ENCODE measurements at regions not wholly inside any gene's neighbourhood (a gene's known extent, or its start where the extent isn't known, plus 50 kb on each side); places are given as distances from the start of the nearest gene placed in this dataset.

DNA sequence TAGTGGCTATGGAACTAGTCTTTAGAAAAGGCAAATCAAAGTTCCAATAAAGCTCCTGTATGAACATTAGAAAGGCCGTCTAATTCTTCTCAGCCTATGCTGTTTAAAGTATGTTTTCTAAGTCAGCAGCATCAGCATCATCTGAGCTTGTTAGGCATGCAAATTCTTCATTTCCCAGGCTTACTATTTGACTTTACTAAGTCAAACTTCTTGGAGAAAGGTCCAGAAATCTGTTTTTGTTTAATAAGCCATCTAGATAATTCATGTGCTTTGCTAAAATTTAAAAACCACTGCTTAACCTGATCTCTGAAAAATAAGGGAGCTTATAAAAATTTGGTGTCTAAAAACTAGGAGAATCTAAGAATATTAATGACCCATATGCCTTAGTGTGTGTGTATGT lies 200.2 kb upstream of the SGCD start:
- DNase-seq = no peak
- H3K36me3 ChIP-seq = no peaks in the 10 kb centered on the region
- H3K4me3 ChIP-seq = no peak overlapping the region
- intact Hi-C loops (cut with DNase I; ENCODE audit: low total_unique reads) = no loop called here
- no peaks in the 10 kb centered on the region for H3K4me1 ChIP-seq
- WGBS, 5 donors = 56 to 86% (median 82%) methylated on average over 1 of the region's 1 CpG
- H3K27me3 ChIP-seq (replicated peaks in 1 of 7) = no peaks in the 10 kb centered on the region
- H3K9me3 ChIP-seq = no peaks in the 10 kb centered on the region
- TF ChIP-seq, protein P1, sequence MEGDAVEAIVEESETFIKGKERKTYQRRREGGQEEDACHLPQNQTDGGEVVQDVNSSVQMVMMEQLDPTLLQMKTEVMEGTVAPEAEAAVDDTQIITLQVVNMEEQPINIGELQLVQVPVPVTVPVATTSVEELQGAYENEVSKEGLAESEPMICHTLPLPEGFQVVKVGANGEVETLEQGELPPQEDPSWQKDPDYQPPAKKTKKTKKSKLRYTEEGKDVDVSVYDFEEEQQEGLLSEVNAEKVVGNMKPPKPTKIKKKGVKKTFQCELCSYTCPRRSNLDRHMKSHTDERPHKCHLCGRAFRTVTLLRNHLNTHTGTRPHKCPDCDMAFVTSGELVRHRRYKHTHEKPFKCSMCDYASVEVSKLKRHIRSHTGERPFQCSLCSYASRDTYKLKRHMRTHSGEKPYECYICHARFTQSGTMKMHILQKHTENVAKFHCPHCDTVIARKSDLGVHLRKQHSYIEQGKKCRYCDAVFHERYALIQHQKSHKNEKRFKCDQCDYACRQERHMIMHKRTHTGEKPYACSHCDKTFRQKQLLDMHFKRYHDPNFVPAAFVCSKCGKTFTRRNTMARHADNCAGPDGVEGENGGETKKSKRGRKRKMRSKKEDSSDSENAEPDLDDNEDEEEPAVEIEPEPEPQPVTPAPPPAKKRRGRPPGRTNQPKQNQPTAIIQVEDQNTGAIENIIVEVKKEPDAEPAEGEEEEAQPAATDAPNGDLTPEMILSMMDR (IDR thresholded peaks at IDR 0.05 in 8 of 11, conservative IDR thresholded peaks at IDR 0.05 in 3 of 11) = no peak
- no peak overlapping the region for H3K27ac ChIP-seq

DNA sequence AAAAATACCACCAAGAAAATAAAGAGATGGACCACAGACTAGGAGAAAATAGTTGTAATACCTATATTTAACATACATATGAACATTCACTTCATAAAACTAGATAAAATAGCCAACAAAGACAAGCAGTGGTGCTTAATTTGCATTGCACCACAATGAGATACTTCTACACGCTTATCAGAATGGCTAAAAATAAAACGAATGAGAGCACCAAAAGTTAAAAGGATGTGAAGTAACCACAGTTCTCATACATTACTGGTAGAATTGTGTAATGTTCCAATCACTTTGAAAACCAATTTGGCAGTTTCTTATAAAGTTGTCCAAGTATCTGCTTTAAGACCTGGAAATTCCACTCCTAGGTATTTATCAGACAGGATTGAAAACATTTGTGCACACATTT lies 198.9 kb upstream of the SGCD start:
- Histone ChIP-seq H3K4me1 (no peaks in the 10 kb centered on the region), H3K9me3 (no peaks in the 10 kb centered on the region), H3K27me3 (replicated peaks in 1 of 7) (no peaks in the 10 kb centered on the region), H3K4me3 (no peak overlapping the region), H3K36me3 (no peaks in the 10 kb centered on the region), H3K27ac (no peak overlapping the region)
- TF ChIP-seq, protein P1 (IDR thresholded peaks at IDR 0.05 in 8 of 11, conservative IDR thresholded peaks at IDR 0.05 in 3 of 11) = no peak
- TF ChIP-seq POLR2A (IDR thresholded peaks at IDR 0.05) (no peak), POLR2AphosphoS5 (IDR thresholded peaks at IDR 0.05) (no peak)
- 46 to 63% (median 52%) methylated on average over 2 of the region's 2 CpGs for WGBS, 5 donors
- intact Hi-C loops (cut with DNase I; ENCODE audit: low total_unique reads) = no loop called here
- no peak for DNase-seq

DNA sequence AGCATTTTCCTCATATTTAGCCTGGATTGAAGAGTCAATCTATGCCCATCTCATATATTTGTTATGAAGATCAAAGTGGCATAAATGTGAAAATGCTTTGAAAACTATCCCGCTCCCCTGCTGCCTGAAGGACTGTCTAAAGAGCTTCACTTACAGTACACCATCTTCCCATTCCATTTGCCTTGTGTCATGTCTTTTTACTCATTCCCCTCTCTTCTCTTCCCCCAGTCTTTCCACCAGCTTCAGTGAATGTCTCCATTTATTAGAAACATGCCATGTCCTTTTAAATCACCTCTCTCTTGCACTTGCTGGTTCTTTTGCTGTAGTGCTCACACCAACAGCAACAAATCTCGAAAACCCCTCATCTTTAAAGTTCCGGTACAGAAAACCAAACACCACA lies 192.7 kb upstream of the SGCD start:
- Histone ChIP-seq H3K36me3 (no peaks in the 10 kb centered on the region), H3K4me1 (no peaks in the 10 kb centered on the region), H3K4me3 (no peak overlapping the region), H3K27ac (no peak overlapping the region), H3K27me3 (replicated peaks in 1 of 7) (no peaks in the 10 kb centered on the region), H3K9me3 (no peaks in the 10 kb centered on the region)
- WGBS, 5 donors = 80 to 96% (median 92%) methylated on average over 3 of the region's 3 CpGs
- intact Hi-C loops (cut with DNase I; ENCODE audit: low total_unique reads) = no loop called here
- DNase-seq = no peak
- TF ChIP-seq POLR2AphosphoS5 (IDR thresholded peaks at IDR 0.05) (no peak), POLR2A (IDR thresholded peaks at IDR 0.05) (no peak)
- TF ChIP-seq, protein P1 (IDR thresholded peaks at IDR 0.05 in 8 of 11, conservative IDR thresholded peaks at IDR 0.05 in 3 of 11) = no peak

DNA sequence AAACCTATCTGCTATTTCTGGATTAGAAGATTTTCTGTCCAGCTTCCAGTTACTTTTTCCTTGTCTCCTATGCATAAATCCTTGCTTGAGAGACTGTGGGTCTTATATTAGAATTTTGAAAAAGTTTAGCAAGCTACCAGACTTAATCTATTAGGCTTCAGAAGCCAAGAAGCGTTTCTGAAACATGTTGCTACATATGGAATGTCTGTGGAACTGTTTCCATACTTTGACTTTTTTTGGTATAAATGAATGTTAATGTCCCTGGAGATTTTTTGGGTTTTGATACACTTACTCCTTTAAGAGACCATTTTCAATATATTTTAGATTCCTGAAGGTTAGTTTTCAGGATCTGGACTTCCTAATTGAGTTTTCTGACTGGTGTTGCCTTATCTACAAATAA lies 191.4 kb upstream of the SGCD start:
- H3K4me3 ChIP-seq = no peak overlapping the region
- intact Hi-C loops (cut with DNase I; ENCODE audit: low total_unique reads) = no loop called here
- TF ChIP-seq POLR2AphosphoS5 (IDR thresholded peaks at IDR 0.05) (no peak), POLR2A (IDR thresholded peaks at IDR 0.05) (no peak)
- TF ChIP-seq, protein P1 (IDR thresholded peaks at IDR 0.05 in 8 of 11, conservative IDR thresholded peaks at IDR 0.05 in 3 of 11) = no peak
- H3K4me1 ChIP-seq = no peaks in the 10 kb centered on the region
- H3K9me3 ChIP-seq = no peaks in the 10 kb centered on the region
- no peaks in the 10 kb centered on the region for H3K36me3 ChIP-seq
- WGBS, 5 donors = 36 to 60% (median 54%) methylated on average over 1 of the region's 1 CpG
- no peak overlapping the region for H3K27ac ChIP-seq
- no peak for DNase-seq
- H3K27me3 ChIP-seq (replicated peaks in 1 of 7) = no peaks in the 10 kb centered on the region

All from spleen (tissue), 11 donors.